HepG2 (cell line): ENCODE measurements at regions not wholly inside any gene's neighbourhood (a gene's known extent, or its start where the extent isn't known, plus 50 kb on each side); places are given as distances from the start of the nearest gene placed in this dataset.

Source experiments
- ATAC-seq: fragments of 200-7000 bp; cut with Tn5 transposase; 3 replicates; pipeline ENCODE4 v1.9.1; 2020; ENCODE audit warnings: mild to moderate bottlenecking, moderate library complexity
- BruUV-seq: library from RNA; stranded (reverse); fragments of 400-500 nt; replicated peaks from 2 replicates; lab custom pipeline; 2021; lab: Mats Ljungman, UMichigan
- CTCF ChIA-PET: fragments of 300-600 bp; formaldehyde crosslinking; extraction: SDS; loops from one replicate; lab custom pipeline; 2021; ENCODE audit warnings: low total read pairs, inconsistent platforms, low intra/inter-chr PET ratio; lab: Yijun Ruan, JAX
- POLR2A ChIA-PET: fragments of 350-600 bp; sonication (Branson Sonifier 250); formaldehyde crosslinking; loops from one replicate; lab custom pipeline; 2020; ENCODE audit warnings: antibody characterized with exemption, inconsistent platforms; lab: Yijun Ruan, JAX
- DNase-seq: peaks from one replicate; pipeline ENCODE4 v3.0.0-alpha.2; 2015; ENCODE audit warnings: low spot score
- FAIRE-seq: peaks from 3 replicates; lab custom pipeline; 2011; peaks lifted over from hg19 to GRCh38; lab: Jason Lieb, UNC
- H2AFZ ChIP-seq: one replicate; pipeline ENCODE4 v1.6.1; 2011; ENCODE audit warnings: low read length, inconsistent platforms
- H3K27ac ChIP-seq: fragments of 300-600 bp; 3 replicates; pipeline ENCODE4 v1.8.0; 2011; ENCODE audit warnings: mixed run types, mild to moderate bottlenecking, mixed read lengths, low read length, inconsistent platforms; ENCODE audit not compliant: insufficient read depth; ENCODE audit errors: extremely low read length
- H3K27me3 ChIP-seq, 2 experiments: fragments of 200-600 bp in 1 of 2; 2 replicates in 1 of 2; 3 replicates in 1 of 2; pipeline versions ENCODE4 v1.6.0 to v1.8.0; 2011; ENCODE audit warnings: low read length in 2 of 2, mild to moderate bottlenecking in 2 of 2, moderate library complexity in 2 of 2, inconsistent platforms in 1 of 2; ENCODE audit not compliant: insufficient read depth in 2 of 2, control insufficient read depth in 1 of 2
- H3K36me3 ChIP-seq, 2 experiments: fragments of 200-600 bp in 1 of 2; replicated peaks in 1 of 2; 2 replicates in 1 of 2; 3 replicates in 1 of 2; pipeline versions ENCODE4 v1.5.1 to v1.8.0; 2011; ENCODE audit warnings: low read length in 2 of 2, inconsistent platforms in 1 of 2; ENCODE audit not compliant: insufficient read depth in 2 of 2, control insufficient read depth in 1 of 2
- H3K4me1 ChIP-seq: 2 replicates; pipeline ENCODE4 v1.5.1; 2012; ENCODE audit warnings: low read length, inconsistent platforms; ENCODE audit not compliant: insufficient read depth
- H3K4me2 ChIP-seq: 2 replicates; pipeline ENCODE4 v1.6.0; 2011; ENCODE audit warnings: low read depth, low read length, inconsistent platforms
- H3K4me3 ChIP-seq, 3 experiments: fragments of 200-600 bp in 1 of 3; sonication (generic), shearing (Covaris generic) in 1 of 3; replicated peaks in 1 of 3; 2 replicates each; pipeline ENCODE4 v1.5.1; 2011 to 2016; ENCODE audit warnings: low read length in 3 of 3, inconsistent platforms in 2 of 3, low read depth in 2 of 3, mild to moderate bottlenecking in 2 of 3, control low read depth in 1 of 3, mixed read lengths in 1 of 3; ENCODE audit not compliant: insufficient read depth in 1 of 3
- H3K79me2 ChIP-seq: one replicate; pipeline ENCODE4 v1.6.1; 2011; ENCODE audit warnings: low read length, inconsistent platforms; ENCODE audit not compliant: insufficient read depth
- H3K9ac ChIP-seq: 2 replicates; pipeline ENCODE4 v1.6.0; 2011; ENCODE audit warnings: mild to moderate bottlenecking, low read depth, low read length, inconsistent platforms; ENCODE audit not compliant: insufficient read depth
- H3K9me3 ChIP-seq: 2 replicates; pipeline ENCODE4 v1.5.1; 2012; ENCODE audit warnings: mild to moderate bottlenecking, low read length
- H4K20me1 ChIP-seq: 2 replicates; pipeline ENCODE4 v1.6.0; 2011; ENCODE audit warnings: inconsistent platforms, mild to moderate bottlenecking, low read length, moderate library complexity; ENCODE audit not compliant: insufficient read depth
- BCL3 ChIP-seq: sonication (generic); formaldehyde crosslinking; IDR thresholded peaks from 2 replicates; pipeline ENCODE4 v1.5.1; 2020; ENCODE audit warnings: mild to moderate bottlenecking, missing genetic modification reagents, moderate library complexity
- HNF4G ChIP-seq, 2 experiments: sonication (generic) in 1 of 2; formaldehyde crosslinking in 1 of 2; IDR thresholded peaks; 2 replicates each; pipeline versions ENCODE4 v1.4.0 to v1.6.1; 2011 to 2020; ENCODE audit warnings: borderline replicate concordance in 2 of 2, low read depth in 2 of 2, mild to moderate bottlenecking in 2 of 2, low read length in 1 of 2, missing genetic modification reagents in 1 of 2, moderate library complexity in 1 of 2
- HOXA9 ChIP-seq: sonication (generic); formaldehyde crosslinking; IDR thresholded peaks from 2 replicates; pipeline ENCODE4 v1.8.1; 2022; ENCODE audit warnings: missing genetic modification reagents, mild to moderate bottlenecking, moderate library complexity, borderline replicate concordance
- NFRKB ChIP-seq: fragments of 450-650 bp; IDR thresholded peaks from 2 replicates; pipeline ENCODE4 v1.6.1; 2017
- SMAD1 ChIP-seq: sonication (generic); formaldehyde crosslinking; IDR thresholded peaks from 2 replicates; pipeline ENCODE4 v1.4.0; 2020; ENCODE audit warnings: missing genetic modification reagents, low read depth, mild to moderate bottlenecking, borderline replicate concordance
- SMARCE1 ChIP-seq: fragments of 450-650 bp; IDR thresholded peaks from 2 replicates; pipeline ENCODE4 v1.6.1; 2017; ENCODE audit warnings: borderline replicate concordance
- STAG1 ChIP-seq: sonication (generic); formaldehyde crosslinking; IDR thresholded peaks from 2 replicates; pipeline ENCODE4 v1.4.0; 2020; ENCODE audit warnings: missing genetic modification reagents
- ZNF280D ChIP-seq: sonication (generic); formaldehyde crosslinking; IDR thresholded peaks from 2 replicates; pipeline ENCODE4 v1.5.1; 2020; ENCODE audit warnings: mild to moderate bottlenecking, missing genetic modification reagents
- ZSCAN5A ChIP-seq: sonication (generic); formaldehyde crosslinking; IDR thresholded peaks from 2 replicates; pipeline ENCODE4 v1.8.0; 2022; ENCODE audit warnings: mild to moderate bottlenecking, missing genetic modification reagents, borderline replicate concordance
- WGBS: methylation state at CpG from one replicate; pipeline ENCODE4 v1.1.6; 2017; ENCODE audit warnings: low lambda C conversion rate; 5-methylcytosine and 5-hydroxymethylcytosine counted together
- in situ Hi-C: cut with HindIII; loops from 2 replicates; pipeline ENCODE4 v1.10.0; 2017; ENCODE audit warnings: low pct_unique_long_range_greater_than_20kb; ENCODE audit not compliant: extremely low pct_ligation_motif_present
- intact Hi-C: fragments of 100-400 bp; cut with micrococcal nuclease; formaldehyde crosslinking; loops from one replicate; pipeline ENCODE4 v1.10.0; 2022; ENCODE audit not compliant: unreplicated experiment

GRCh38 chr14:60349663-60350365 lies 100.8 kb downstream of the PPM1A start (continued):
- TF ChIP-seq STAG1 (CRISPR knock-in tag) (peak; percentile 50), SMAD1 (no peak), ZNF280D (CRISPR knock-in tag) (no peak)

GRCh38 chr14:60350366-60350720 lies 101.3 kb downstream of the PPM1A start:
- no peak overlapping the region for H3K9ac ChIP-seq
- ChIA-PET CTCF (interaction anchor here (0.7 to 2.2 kb wide), 6 partner anchors 138 to 936 kb away, joined by 3 to 10 read pairs (median 5); no protein-coding TSS in a partner anchor), POLR2A (no interaction called here)
- H3K27me3 ChIP-seq = no peaks in the 10 kb centered on the region
- no peaks in the 10 kb centered on the region for H3K9me3 ChIP-seq
- 11% methylated on average over 5 of the region's 5 CpGs for WGBS
- no TSS peak for BruUV-seq
- no peak for DNase-seq
- H2AFZ ChIP-seq = no peak overlapping the region
- no peaks in the 10 kb centered on the region for H4K20me1 ChIP-seq
- no peak overlapping the region for H3K27ac ChIP-seq
- H3K4me3 ChIP-seq = no peak overlapping the region
- H3K4me2 ChIP-seq = no peak overlapping the region
- no peaks in the 10 kb centered on the region for H3K36me3 ChIP-seq
- intact Hi-C loops = loop anchor here (1.0 kb wide), 2 partner anchors 138 to 212 kb away; no protein-coding TSS in a partner anchor
- H3K4me1 ChIP-seq = no peaks in the 10 kb centered on the region
- in situ Hi-C loops = loop anchor here (5.0 kb wide), 1 partner anchor 212 kb away; no protein-coding TSS in a partner anchor
- H3K79me2 ChIP-seq = no peaks in the 10 kb centered on the region
- no peak for FAIRE-seq
- ATAC-seq = no peak
- TF ChIP-seq ZSCAN5A (CRISPR knock-in tag) = no peak
- TF ChIP-seq HOXA9 (CRISPR knock-in tag) = no peak
- no peak for TF ChIP-seq HNF4G (IDR thresholded peaks at IDR 0.05; ENCODE audit: borderline replicate concordance, low read depth, low read length)
- no peak for TF ChIP-seq HNF4G (CRISPR knock-in tag; IDR thresholded peaks at IDR 0.05; ENCODE audit: borderline replicate concordance, low read depth)
- no peak for TF ChIP-seq NFRKB
- TF ChIP-seq SMARCE1 = no peak
- no peak for TF ChIP-seq BCL3 (CRISPR knock-in tag)
